Adrenal gland (tissue), 5 donors: ENCODE measurements at regions not wholly inside any gene's neighbourhood (a gene's known extent, or its start where the extent isn't known, plus 50 kb on each side); places are given as distances from the start of the nearest gene placed in this dataset.

Experiments used
- POLR2A ChIP-seq, 2 donors: fragments of 450-650 bp; IDR thresholded peaks; one replicate each; pipeline ENCODE4 v1.6.1; 2017; ENCODE audit warnings: antibody characterized with exemption in 2 of 2, mild to moderate bottlenecking in 2 of 2, moderate library complexity in 1 of 2
- TF ChIP-seq, protein P1 (sequence below), 6 experiments: fragments of 450-650 bp in 4 of 6; fragments of 200-600 bp in 2 of 6; sonication (generic) in 1 of 6; IDR thresholded peaks; 1 replicate in 5 of 6; 2 replicates in 1 of 6; pipeline versions ENCODE4 v1.5.1 to v1.8.0; 2016 to 2021; ENCODE audit warnings: antibody characterized with exemption in 6 of 6, mild to moderate bottlenecking in 2 of 6, moderate library complexity in 1 of 6
- donor health status: DM: no; HTN: no; CAD: no.

DNA sequence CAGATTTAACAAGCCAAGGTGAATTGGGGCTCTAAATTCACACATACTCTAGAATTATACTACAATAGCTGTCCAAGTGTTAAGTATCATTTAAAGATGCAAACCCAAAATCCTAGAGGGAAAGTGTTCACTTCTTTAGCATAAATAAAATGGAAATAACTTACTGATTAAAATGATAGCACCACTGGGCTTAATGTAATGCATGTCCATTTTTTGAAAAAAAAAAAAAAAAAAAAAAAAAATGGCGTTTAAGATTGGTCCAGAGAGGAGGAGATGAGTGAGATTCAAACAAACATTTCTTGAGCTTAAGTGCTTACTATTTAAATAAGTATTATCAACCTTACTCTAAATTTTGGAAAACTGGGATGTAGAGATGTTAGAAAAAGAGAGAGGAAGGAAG, 251.5 kb upstream of the CWC22 start:
- TF ChIP-seq, protein P1, sequence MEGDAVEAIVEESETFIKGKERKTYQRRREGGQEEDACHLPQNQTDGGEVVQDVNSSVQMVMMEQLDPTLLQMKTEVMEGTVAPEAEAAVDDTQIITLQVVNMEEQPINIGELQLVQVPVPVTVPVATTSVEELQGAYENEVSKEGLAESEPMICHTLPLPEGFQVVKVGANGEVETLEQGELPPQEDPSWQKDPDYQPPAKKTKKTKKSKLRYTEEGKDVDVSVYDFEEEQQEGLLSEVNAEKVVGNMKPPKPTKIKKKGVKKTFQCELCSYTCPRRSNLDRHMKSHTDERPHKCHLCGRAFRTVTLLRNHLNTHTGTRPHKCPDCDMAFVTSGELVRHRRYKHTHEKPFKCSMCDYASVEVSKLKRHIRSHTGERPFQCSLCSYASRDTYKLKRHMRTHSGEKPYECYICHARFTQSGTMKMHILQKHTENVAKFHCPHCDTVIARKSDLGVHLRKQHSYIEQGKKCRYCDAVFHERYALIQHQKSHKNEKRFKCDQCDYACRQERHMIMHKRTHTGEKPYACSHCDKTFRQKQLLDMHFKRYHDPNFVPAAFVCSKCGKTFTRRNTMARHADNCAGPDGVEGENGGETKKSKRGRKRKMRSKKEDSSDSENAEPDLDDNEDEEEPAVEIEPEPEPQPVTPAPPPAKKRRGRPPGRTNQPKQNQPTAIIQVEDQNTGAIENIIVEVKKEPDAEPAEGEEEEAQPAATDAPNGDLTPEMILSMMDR (IDR thresholded peaks at IDR 0.05) = no peak
- TF ChIP-seq POLR2A (IDR thresholded peaks at IDR 0.05) = no peak
